Motor neuron (in vitro differentiated cells): ENCODE measurements at regions not wholly inside any gene's neighbourhood (a gene's known extent, or its start where the extent isn't known, plus 50 kb on each side); places are given as distances from the start of the nearest gene placed in this dataset.

Experiments
- ATAC-seq, 8 experiments: fragments of 200-7000 bp; cut with Tn5 transposase; replicated peaks in 6 of 8; 2 replicates each; pipeline ENCODE4 v1.8.0; 2021; ENCODE audit warnings: mild to moderate bottlenecking in 8 of 8, moderate library complexity in 8 of 8
- H3K27ac ChIP-seq, 2 donors: fragments of 250-450 bp; sonication (Bioruptor Pico); 2 replicates each; pipeline ENCODE4 v1.9.0; 2021; ENCODE audit warnings: antibody characterized with exemption in 2 of 2, mild to moderate bottlenecking in 2 of 2, moderate library complexity in 1 of 2
- H3K4me1 ChIP-seq, 2 donors: fragments of 250-450 bp; sonication (Bioruptor Pico); replicated peaks in 1 of 2; 2 replicates each; pipeline ENCODE4 v1.6.1; 2021; ENCODE audit warnings: antibody characterized with exemption in 2 of 2, mild to moderate bottlenecking in 2 of 2, moderate library complexity in 1 of 2
- H3K4me3 ChIP-seq, 5 donors: fragments of 250-450 bp; sonication (Bioruptor Pico); 2 replicates each; pipeline ENCODE4 v1.9.0; 2021; ENCODE audit warnings: antibody characterized with exemption in 5 of 5, mild to moderate bottlenecking in 5 of 5, moderate library complexity in 4 of 5
- WGBS, 10 experiments: fragments of 450-650 bp; shearing (Covaris generic); methylation state at CpG; one replicate each; pipeline ENCODE4 v1.0.0; 2022; 5-methylcytosine and 5-hydroxymethylcytosine counted together
- in situ Hi-C, 9 experiments: fragments of 400-800 bp; cut with MboI; loops; one replicate each; pipeline ENCODE4 v1.15.0; 2021; ENCODE audit warnings: low sequenced_read_pairs in 9 of 9, low pct_unique_long_range_greater_than_20kb in 2 of 9; ENCODE audit not compliant: unreplicated experiment in 9 of 9

DNA sequence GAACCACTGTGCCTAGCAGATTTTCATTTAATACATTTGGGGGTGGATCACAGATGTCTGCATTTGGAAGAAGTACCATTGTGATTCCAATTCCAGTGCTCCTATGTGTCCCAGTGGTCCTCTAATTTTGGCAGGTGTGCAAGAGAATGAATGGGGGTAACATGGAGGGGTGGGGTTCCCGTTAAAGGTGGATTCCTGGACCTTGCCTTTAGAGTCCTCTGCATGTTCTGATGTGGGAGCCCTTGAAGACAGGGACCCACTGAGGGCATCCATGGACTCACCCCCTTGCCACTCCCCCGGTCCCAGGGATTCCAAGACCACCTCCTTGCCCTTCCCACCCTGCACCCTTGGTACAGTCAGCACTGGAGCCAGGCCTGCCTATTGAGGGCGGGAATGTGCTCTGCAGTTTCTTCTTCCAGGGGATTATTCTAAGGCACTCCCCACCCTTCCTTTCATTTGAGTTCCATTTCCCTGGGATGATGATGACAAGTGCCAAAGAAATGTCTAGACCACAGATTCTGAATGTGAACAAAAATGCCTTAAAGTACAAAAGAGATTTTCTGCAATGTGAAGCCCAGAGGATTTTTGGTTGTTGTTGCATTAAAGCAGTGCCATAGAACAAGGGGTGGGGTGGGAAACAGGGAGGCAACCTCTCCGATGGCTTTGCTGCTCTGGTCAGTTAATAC, 119.4 kb upstream of the PTCH1 start:
- no peak overlapping the region for H3K4me3 ChIP-seq
- in situ Hi-C loops: no loop called here
- ATAC-seq: peak in 3 of 8 experiments; percentile 81 to 84 (median 82)
- H3K4me1 ChIP-seq: peaks cover 0 to 13% of the 10 kb centered on the region in 2 donors
- no peak overlapping the region for H3K27ac ChIP-seq
- WGBS, 10 experiments: 0 to 100% (median 82%) methylated on average over 1 to 3 of the region's 4 CpGs; no CpG with 5 or more reads in 1 of the 10 experiments

DNA sequence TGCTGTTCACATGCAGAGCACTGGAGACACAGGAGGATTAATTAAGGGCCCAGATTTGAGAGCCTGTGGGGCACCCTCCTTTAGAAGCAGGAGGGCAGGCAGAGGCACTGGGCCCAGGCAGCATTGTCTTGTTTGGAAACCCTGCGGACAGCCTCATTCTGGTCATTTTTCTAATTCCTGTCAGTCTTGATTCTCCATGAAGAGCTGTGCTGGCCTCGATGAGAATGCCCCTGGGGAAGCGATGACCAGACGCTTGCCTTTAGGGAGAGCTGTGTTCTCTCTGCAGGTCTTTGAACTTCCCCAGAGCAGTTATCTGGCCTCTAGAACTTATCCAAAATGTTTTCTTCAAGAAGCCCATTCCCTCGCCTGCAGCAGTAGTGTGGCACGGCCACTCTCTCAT, 117.8 kb upstream of the PTCH1 start:
- peak in 4 of 8 experiments; percentile 10 to 60 (median 42) for ATAC-seq
- in situ Hi-C loops: no loop called here
- H3K4me3 ChIP-seq: no peak overlapping the region
- H3K4me1 ChIP-seq: peaks cover 0 to 13% of the 10 kb centered on the region in 2 donors
- peak overlapping the region in 1 of 2 donors; percentile 59 for H3K27ac ChIP-seq
- WGBS, 10 experiments: 33 to 85% (median 78%) methylated on average over 2 to 5 of the region's 6 CpGs; no CpG with 5 or more reads in 5 of the 10 experiments

DNA sequence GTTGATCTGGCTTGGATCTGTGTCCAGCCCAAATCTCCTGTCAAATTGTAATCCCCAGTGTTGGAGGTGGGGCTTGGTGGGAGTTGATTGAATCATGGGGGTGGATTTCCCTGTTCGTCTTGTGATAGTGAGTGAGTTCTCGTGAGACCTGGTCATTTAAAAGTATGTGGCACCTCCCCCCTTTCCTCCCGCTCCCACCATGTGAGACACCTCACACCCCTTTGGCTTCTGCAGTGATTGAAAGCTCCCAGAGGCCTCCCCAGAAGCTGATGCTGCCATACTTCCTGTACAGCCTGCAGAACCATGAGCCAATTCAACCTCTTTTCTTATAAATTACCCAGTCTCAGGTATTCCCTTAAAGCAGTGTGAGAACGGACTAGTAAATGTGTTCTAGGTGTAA, 117.3 kb upstream of the PTCH1 start:
- in situ Hi-C loops: no loop called here
- peak in 2 of 8 experiments; percentile 53 to 59 for ATAC-seq

DNA sequence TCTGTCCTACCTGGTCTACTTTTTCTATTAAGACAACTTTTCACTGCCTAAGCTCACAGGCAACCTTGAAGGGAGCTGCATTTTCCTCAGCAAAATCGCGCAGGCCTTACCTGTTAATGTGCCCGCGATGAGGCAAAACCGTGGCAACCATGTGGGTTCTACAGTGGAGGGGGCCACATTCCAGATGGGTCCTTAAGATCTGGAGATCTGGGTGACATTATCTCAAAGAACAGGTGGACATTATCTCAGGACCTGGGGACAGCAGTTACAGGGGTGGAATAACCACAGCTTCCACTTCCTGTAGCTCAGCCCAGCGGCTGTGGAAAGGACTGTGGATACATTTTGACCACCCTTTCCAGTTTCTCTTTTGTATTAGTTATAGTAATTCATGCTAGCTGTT, 112.8 kb upstream of the PTCH1 start:
- in situ Hi-C loops: no loop called here
- H3K4me1 ChIP-seq: peaks cover 11 to 29% of the 10 kb centered on the region in 2 donors
- no peak overlapping the region for H3K27ac ChIP-seq
- no peak overlapping the region for H3K4me3 ChIP-seq
- ATAC-seq: no peak
- WGBS, 10 experiments: 0 to 100% (median 93%) methylated on average over 1 to 6 of the region's 6 CpGs; no CpG with 5 or more reads in 5 of the 10 experiments

More for the DNA sequence above, 117.3 kb upstream of the PTCH1 start:
- Histone ChIP-seq H3K4me1 (peaks cover 0 to 13% of the 10 kb centered on the region in 2 donors), H3K4me3 (no peak overlapping the region), H3K27ac (peak overlapping the region in 1 of 2 donors; percentile 59)
- 0 to 100% (median 56%) methylated on average over 1 to 2 of the region's 4 CpGs; no CpG with 5 or more reads in 3 of the 10 experiments for WGBS, 10 experiments

DNA sequence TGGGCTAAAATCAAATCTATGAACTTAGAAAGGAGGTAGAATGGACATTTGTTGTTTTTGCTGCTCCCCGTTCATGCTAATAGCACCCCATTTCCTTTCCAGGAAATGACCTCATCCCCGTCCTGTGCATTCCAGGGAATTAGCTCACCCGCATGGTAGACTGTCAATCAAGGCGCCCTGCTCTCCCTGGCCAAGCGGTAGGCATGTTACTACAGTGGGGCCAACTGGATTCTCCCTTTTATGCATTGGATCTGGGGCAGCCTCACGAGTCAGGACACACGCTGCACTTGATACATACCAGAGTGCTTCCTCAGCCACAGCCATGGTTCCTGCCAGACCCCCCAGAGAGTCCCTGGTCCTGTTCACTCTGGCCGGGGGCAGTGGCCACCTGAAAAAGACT, 111.0 kb upstream of the PTCH1 start:
- in situ Hi-C loops: no loop called here
- Histone ChIP-seq H3K27ac (no peak overlapping the region), H3K4me1 (peaks cover 11 to 20% of the 10 kb centered on the region in 2 donors), H3K4me3 (no peak overlapping the region)
- 65 to 100% (median 100%) methylated on average over 1 to 4 of the region's 8 CpGs; no CpG with 5 or more reads in 4 of the 10 experiments for WGBS, 10 experiments
- peak in 2 of 8 experiments; percentile 23 to 35 for ATAC-seq

DNA sequence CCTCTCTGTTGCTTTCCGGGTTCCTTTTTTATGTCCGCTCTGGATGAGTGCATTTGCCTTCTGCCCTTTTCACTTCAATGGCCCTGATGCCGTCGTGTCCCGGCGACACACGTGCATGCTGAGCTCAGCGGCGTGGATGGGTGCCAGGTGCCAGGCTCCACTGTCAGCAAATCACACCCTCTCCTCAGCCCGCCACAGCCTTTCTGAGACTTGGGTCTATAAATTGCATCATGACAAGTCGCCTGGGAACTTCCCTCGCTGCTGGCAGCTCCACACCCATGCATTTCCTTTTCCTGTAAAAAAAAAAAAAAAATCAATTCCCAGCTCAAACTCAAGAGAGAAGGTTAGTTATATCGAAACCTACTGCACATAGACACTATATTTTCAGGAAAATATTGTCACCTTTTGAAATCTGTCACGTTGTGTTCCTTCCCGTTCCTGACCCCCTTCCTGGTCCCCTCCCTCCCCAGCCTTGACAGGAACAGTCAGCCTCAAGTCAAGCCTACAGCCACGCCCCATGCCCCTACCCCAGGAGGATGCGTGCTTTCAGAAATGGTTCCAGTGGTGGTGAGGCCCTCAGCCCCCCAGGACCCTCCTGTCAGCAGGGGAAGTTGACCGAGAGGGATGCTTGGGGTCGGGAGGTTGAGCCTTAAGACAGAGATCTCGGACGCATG, 110.3 kb upstream of the PTCH1 start:
- Histone ChIP-seq H3K4me3 (no peak overlapping the region), H3K27ac (peak overlapping the region; percentile 9 to 62), H3K4me1 (peaks cover 11 to 18% of the 10 kb centered on the region in 2 donors)
- in situ Hi-C loops: no loop called here
- WGBS, 10 experiments: 0 to 77% (median 63%) methylated on average over 1 to 12 of the region's 21 CpGs; no CpG with 5 or more reads in 4 of the 10 experiments
- ATAC-seq: peak; percentile 71 to 99 (median 96)

DNA sequence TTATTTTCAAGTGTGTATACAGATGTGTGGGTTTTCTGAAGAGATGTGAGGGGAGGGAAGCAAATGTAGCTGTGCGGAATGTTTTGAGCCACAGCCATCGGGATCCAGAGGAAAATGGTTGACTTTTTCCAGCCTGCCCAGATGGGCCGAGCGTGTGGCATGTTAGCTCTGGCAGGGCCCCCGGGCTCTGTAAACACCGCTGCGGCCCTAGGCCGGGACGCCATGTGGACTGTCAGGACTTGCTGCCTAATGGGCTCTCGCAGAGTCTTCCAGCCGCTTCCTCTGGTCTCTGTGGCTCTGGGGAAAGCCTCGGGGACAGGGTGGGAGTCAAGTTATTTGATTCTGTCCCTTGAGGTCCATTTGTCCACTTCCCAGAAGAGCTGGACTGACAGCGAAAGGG, 109.6 kb upstream of the PTCH1 start:
- Histone ChIP-seq H3K4me3 (no peak overlapping the region), H3K27ac (peak overlapping the region in 1 of 2 donors; percentile 62), H3K4me1 (peaks cover 11 to 18% of the 10 kb centered on the region in 2 donors)
- ATAC-seq: peak in 4 of 8 experiments; percentile 6 to 18 (median 11)
- 39 to 100% (median 97%) methylated on average over 1 to 5 of the region's 13 CpGs; no CpG with 5 or more reads in 5 of the 10 experiments for WGBS, 10 experiments
- in situ Hi-C loops: no loop called here

DNA sequence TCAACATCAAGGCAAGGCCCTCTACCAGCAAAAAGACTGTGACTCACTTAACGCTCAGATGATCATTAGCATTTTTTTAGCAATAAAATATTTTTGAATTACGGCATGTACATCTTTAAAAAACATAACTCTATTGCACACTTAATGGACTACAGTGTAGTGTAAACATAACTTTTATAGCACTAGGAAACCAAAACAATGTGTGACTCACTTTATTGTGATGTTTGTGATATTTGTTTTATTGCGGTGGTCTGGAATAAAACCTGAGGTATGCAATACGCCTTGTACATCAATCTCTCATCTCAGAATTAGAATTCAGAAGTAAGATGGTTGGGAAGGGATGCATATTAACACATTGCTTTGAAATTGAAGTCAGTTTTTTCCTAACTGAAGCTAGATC, 106.9 kb upstream of the PTCH1 start:
- 5 to 96% (median 82%) methylated on average over 1 to 4 of the region's 4 CpGs; no CpG with 5 or more reads in 1 of the 10 experiments for WGBS, 10 experiments

DNA sequence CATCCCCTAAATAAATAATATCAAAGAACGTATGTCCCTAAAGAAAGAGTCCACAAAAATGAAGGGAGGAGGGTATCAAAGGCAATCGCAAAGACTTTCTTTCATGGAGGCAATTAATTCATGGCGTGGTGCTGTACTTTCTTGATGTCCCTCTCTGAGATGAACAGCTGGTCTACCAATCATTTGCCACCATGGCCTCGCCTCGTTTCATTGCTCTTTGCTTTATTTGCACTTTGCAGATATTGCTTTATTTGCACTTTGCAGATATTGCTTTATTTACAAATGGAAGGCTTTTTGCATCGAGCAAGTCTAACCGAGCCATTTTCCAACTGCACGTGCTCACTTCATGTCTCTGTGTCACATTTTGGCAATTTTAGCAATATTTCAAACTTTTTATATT, 104.0 kb upstream of the PTCH1 start:
- in situ Hi-C loops: no loop called here
- ATAC-seq: no peak
- no peak overlapping the region for H3K27ac ChIP-seq
- peaks cover 0 to under 1% of the 10 kb centered on the region in 2 donors for H3K4me1 ChIP-seq
- H3K4me3 ChIP-seq: no peak overlapping the region
- WGBS, 10 experiments: 36 to 100% (median 90%) methylated on average over 4 to 8 of the region's 8 CpGs

More for the DNA sequence above, 106.9 kb upstream of the PTCH1 start:
- in situ Hi-C loops: no loop called here
- Histone ChIP-seq H3K4me3 (no peak overlapping the region), H3K4me1 (peaks cover 11 to 18% of the 10 kb centered on the region in 2 donors), H3K27ac (no peak overlapping the region)
- ATAC-seq: peak in 3 of 8 experiments; percentile 22 to 60 (median 55)

DNA sequence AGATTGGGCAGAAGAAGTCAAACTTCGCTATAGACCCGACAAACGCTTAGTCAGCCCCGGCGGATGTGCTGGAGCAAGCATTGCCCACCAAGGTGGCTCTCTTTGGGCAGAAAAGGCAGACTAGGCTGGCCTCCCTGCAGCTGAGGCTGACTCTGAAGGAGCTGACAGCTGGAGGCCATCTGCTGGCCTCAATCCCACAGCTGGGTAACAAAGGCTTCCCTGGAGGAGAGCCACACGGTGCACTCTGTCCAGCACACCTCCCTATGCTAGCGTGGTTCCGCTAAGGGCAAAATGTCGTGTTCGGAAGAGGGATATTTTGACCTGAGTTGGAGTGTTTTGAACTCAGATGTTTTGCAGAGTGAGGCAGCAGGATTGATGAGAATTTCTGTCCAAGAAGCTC, 103.5 kb upstream of the PTCH1 start:
- in situ Hi-C loops: no loop called here
- 0 to 96% (median 66%) methylated on average over 1 to 10 of the region's 10 CpGs; no CpG with 5 or more reads in 3 of the 10 experiments for WGBS, 10 experiments
- peak in 1 of 8 experiments; percentile 17 for ATAC-seq
- Histone ChIP-seq H3K4me1 (no peaks in the 10 kb centered on the region), H3K4me3 (no peak overlapping the region), H3K27ac (no peak overlapping the region)

DNA sequence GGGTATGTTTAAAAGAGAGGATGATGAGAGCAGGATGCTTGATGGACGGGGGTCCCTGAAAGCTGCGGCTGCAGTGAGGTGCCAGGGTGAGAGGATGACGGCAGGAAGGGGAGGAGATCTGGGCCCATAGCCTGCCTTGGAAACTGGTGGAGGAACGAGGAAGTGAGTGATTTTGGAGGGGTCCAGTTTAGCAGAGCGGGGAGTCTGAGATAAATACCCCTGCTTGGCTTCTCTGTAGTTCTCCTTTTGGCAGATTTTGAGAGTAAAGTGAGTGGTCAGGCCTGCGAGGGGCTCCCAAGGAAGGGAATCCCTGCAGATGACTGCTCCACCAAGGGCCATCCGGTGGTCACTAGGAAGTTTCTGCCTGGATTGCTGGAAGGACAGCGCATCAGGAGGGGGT, 98.5 kb upstream of the PTCH1 start:
- Histone ChIP-seq H3K27ac (no peak overlapping the region), H3K4me1 (no peaks in the 10 kb centered on the region), H3K4me3 (no peak overlapping the region)
- WGBS, 10 experiments: 24 to 100% (median 80%) methylated on average over 1 to 5 of the region's 8 CpGs; no CpG with 5 or more reads in 3 of the 10 experiments
- in situ Hi-C loops: no loop called here
- ATAC-seq: no peak

DNA sequence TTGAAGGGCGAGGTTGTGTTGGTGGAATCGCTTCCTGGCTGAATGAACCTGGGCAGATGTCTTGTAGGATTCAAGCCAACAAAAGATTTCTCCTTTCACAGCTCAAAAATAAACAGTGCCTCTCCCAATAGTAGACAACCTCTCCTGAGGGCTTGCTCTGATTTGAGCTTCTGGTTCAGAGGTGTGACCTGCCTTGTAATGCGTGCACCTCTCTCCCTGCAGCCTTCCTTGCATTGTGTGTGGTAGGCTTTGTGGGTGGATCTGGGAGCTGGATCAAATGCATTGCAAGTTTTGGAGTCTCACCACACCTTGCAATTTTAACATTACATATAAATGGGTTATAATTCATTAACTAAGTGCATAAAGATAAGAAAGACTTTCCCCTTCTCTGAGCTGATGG, 96.9 kb upstream of the PTCH1 start:
- H3K27ac ChIP-seq: no peak overlapping the region
- WGBS, 10 experiments: 34 to 97% (median 61%) methylated on average over 1 to 3 of the region's 3 CpGs; no CpG with 5 or more reads in 6 of the 10 experiments
- H3K4me3 ChIP-seq: no peak overlapping the region
- H3K4me1 ChIP-seq: no peaks in the 10 kb centered on the region
- peak in 1 of 8 experiments; percentile 43 for ATAC-seq
- in situ Hi-C loops: no loop called here

DNA sequence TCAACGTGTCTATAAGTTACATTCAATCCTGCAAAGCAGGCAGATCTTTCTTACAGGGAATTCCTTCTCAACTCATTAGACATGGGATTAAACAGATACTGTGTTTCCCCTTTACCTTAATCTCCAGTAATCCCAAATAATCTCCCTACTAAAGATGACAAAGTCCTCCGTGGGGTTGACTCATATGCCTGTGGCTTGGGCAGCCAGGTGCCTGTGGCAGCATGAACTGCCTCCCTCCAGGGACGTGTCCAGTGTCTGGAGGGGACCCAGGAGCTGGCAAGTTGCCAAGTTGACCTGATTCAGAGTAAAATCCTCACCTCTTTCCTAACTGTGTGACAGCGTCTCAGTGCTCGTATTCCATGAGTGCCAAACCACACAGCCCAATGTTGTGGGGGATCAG, 94.6 kb upstream of the PTCH1 start:
- 0 to 100% (median 66%) methylated on average over 1 to 3 of the region's 5 CpGs; no CpG with 5 or more reads in 4 of the 10 experiments for WGBS, 10 experiments
- in situ Hi-C loops: no loop called here
- peaks cover 18 to 20% of the 10 kb centered on the region in 2 donors for H3K4me1 ChIP-seq
- ATAC-seq: no peak
- no peak overlapping the region for H3K27ac ChIP-seq
- H3K4me3 ChIP-seq: no peak overlapping the region
